ENCODE measurements at regions not wholly inside any gene's neighbourhood (a gene's known extent, or its start where the extent isn't known, plus 50 kb on each side); places are given as distances from the start of the nearest gene placed in this dataset.
"Not testable (repeated sequence)": the region's sequence is repeated elsewhere in the genome, so short reads cannot be mapped to it uniquely, and the experiment has no call there.

- H3K4me3 ChIP-seq (ENCODE audit: low read length) = no peak overlapping the region
- no peak for DNase-seq (ENCODE audit: low read depth)
- no peak for TF ChIP-seq CTCF (conservative IDR thresholded peaks at IDR 0.05; ENCODE audit: low read depth, low read length)
Measured at GRCh38 chr12:47407463-47408129, 298.2 kb downstream of the RPAP3 start.

- H3K4me3 ChIP-seq (ENCODE audit: low read length) = no peak overlapping the region
- DNase-seq (ENCODE audit: low read depth) = no peak
- no peak for TF ChIP-seq CTCF (conservative IDR thresholded peaks at IDR 0.05; ENCODE audit: low read depth, low read length)
Measured at GRCh38 chr12:47403681-47404080, 302.1 kb downstream of the RPAP3 start.

- DNase-seq (ENCODE audit: low read depth) = not testable (repeated sequence)
Measured at GRCh38 chr12:47401196-47401595, 304.6 kb downstream of the RPAP3 start.

GRCh38 chr12:47400266-47400665 lies 305.6 kb downstream of the RPAP3 start:
- no peak overlapping the region for H3K4me3 ChIP-seq (ENCODE audit: low read length)
- no peak for DNase-seq (ENCODE audit: low read depth)
- TF ChIP-seq CTCF (conservative IDR thresholded peaks at IDR 0.05; ENCODE audit: low read depth, low read length) = no peak

More at GRCh38 chr12:47401196-47401595, 304.6 kb downstream of the RPAP3 start:
- H3K4me3 ChIP-seq (ENCODE audit: low read length) = not testable (repeated sequence)

GRCh38 chr12:47397664-47398281 lies 308.1 kb downstream of the RPAP3 start:
- TF ChIP-seq CTCF (conservative IDR thresholded peaks at IDR 0.05; ENCODE audit: low read depth, low read length) = peak; percentile 41
- DNase-seq (ENCODE audit: low read depth) = no peak
- H3K4me3 ChIP-seq (ENCODE audit: low read length) = no peak overlapping the region

- TF ChIP-seq CTCF (conservative IDR thresholded peaks at IDR 0.05; ENCODE audit: low read depth, low read length) = no peak
- DNase-seq (ENCODE audit: low read depth) = no peak
- H3K4me3 ChIP-seq (ENCODE audit: low read length) = no peak overlapping the region
Measured at GRCh38 chr12:47396902-47397663, 308.7 kb downstream of the RPAP3 start.

GRCh38 chr12:47394070-47394469 lies 311.8 kb downstream of the RPAP3 start:
- no peak for TF ChIP-seq CTCF (conservative IDR thresholded peaks at IDR 0.05; ENCODE audit: low read depth, low read length)
- no peak for DNase-seq (ENCODE audit: low read depth)
- H3K4me3 ChIP-seq (ENCODE audit: low read length) = no peak overlapping the region

Data from retinal pigment epithelial cell (primary cell).